NOMO-1 (cell line): ENCODE measurements at regions not wholly inside any gene's neighbourhood (a gene's known extent, or its start where the extent isn't known, plus 50 kb on each side); places are given as distances from the start of the nearest gene placed in this dataset.

Experiments
- DNase-seq, 2 experiments: peaks; one replicate each; lab custom pipeline; 2025; ENCODE audit not compliant: unreplicated experiment in 2 of 2; lab: John Stamatoyannopoulos, UW

DNA sequence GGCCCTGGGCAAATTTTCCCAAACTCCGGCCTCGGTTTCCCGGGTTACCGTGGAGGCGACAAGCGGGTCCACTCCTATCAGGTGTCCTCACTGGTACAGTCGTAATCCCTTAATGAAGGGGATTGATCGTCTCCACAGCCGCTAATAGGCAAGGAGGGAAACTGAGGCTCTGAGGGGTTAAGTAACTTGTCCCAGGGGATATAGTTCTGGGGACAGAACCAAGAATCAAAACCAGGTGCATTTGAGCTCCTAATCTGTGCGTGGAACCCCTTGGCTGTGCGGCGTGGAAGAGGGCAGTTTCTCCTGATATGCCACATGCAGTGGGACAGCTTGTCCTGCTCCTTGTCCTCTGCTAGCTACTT, 157.2 kb downstream of the CYRIA start:
- DNase-seq, result no peak

DNA sequence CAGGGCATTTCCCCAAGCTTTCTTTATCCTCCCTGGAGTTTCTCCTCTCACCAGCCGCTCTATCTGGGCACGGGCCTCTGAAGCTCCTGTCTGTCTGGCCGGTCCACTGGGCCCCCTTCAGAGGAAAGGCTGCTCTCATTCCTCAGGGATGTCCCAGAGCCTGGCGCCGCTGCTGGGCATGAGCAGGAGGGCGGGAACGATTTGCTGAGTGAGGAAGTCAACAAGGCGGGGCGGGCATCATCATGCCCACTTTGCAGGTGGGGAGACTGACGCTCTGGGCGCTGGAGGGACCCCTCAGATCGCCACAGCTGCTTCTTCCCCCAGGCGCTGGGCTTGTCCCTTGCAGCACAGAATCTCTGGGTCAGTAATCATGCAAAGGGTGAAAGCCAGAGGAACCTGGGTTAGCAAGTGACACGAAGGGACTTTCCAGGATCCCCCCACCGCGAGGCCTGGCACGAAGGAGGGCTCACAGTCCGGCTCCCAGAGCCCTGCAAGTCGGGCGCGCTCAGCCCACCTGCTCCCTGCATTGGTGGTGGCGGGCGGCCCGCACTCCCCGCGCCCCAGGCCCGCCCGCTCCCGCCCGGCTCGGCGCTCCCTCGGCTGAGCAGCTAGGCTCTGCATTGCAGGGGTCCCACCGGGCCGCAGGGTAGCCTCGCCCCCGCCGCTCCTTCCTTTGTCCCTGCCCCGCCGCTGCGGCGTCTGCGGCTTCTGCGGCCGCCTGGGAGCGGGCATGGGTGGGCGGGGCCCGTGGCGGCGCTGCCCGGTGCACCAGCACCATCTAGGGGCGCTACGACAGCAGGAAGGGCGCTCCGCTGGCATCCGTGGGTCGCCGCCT, 157.8 kb downstream of the CYRIA start:
- DNase-seq, result no peak

DNA sequence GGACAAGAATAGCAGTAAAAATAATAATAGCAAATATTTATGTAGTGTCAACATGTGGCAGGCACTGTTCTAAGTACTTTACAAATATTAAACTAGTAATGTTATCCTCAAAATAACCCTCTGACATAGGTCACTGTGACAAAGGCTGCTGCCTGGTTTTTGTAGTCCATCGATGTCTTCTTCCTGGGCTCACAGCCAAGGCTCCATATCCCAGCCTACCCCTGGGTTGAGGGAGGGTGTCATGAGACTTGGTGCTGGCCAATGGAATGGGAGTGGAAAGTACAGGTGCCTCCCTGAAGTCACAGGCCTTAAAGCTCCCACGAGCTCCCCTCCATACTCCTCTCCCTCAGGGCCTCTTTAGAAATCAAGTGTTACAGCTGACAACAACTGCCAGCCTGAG, 159.3 kb downstream of the CYRIA start:
- DNase-seq, result no peak

DNA sequence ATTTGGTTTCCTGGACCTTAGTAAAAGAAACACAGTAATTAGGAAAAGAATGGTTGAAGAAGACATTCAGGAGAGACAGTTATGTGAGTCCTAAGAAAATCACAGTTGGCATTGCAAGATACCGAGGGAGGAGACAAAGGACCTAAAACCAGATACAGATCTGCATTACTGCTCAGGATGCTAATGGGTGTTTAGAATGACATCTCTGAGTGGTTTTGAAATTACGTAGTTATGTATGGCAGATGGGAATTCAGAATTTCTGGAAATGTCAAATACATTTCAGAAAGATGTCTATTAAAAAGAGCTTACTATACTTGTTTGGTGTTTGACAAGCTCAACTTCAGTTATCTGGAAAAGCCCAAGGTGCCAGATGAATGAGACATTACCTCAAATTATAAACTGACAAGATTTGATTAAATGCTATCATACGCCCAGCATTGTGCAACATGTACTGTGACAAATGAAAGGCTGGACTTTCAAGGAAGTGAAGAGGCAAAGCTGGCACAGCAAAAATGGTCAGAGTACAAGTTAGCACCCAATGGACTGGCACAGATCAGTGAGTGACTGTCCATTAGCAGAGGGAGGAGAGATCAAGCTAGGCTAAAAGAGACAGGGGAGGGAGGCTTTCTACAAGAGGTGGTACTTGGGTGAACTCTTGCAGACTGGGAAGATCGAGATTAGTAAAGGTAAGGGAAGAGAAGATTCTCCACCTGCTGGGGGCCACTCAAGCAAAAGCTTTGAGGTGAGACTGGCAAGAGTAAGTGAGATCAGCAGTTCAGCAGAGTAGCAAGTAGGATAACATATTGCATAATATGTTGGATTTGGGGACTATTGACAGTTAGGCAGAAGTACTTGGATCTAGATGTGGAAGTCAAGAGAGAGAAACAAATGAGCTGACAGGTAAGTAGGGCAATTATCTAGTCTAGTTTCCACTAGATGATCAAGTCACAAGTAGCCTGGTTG, 168.9 kb downstream of the CYRIA start:
- no peak for DNase-seq

GRCh38 chr2:16495509-16496208, 170.0 kb downstream of the CYRIA start:
- no peak for DNase-seq

DNA sequence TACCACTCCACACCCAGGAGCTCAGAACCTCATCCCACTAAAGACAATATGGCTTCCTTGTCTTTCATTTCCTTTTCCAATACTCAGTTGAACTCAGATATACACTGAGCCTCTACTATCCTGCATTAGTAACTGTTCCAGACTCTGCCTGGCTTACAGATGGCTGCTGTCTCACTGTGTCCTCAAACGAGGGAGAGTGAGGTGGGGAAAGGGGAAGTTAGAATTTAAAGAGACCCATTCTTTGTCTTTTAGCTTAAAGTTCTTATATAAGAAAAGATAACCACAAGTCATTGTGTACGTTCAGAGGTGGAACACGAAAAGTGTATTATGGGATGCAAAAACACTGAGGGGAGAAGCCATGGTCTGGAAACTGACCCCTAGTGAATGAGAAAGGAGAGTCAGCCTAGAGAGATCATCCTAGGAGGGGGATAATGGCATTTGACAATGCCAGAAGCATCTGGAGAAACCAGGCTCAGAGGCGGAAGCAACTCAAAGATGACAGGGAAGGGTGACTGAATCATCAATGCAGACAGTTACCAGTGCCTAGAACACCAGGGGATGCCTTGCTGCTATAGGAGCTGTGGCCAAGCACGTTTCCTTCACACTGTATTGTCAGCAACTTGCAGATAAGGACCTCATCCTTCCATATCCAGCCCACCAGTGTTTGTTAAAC, 170.7 kb downstream of the CYRIA start:
- no peak for DNase-seq

GRCh38 chr2:16493788-16494187, 171.8 kb downstream of the CYRIA start:
- DNase-seq, result no peak

- DNase-seq, result peak; percentile 18
These were observed 177.9 kb downstream of the CYRIA start for GRCh38 chr2:16487686-16488085.

DNA sequence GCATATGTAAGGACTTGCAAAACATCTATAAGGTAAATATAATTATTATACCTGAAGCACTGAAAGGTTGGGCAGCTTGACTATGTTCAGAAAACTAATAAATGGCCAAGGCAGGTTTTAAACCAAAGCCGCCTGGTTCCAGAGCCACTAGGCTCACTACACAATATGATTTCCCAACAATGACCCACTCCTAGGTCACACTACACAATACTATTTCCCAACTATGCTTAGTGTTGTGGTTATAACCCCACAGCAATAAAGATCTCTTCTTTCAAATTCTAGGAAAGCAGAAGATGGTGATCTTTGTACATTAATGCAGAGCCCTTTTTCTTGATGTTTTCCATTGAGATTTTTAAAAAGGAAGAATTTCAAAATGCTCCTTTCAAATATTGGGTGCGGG, 180.4 kb downstream of the CYRIA start:
- no peak for DNase-seq

- DNase-seq, result no peak
These were observed 183.2 kb downstream of the CYRIA start for GRCh38 chr2:16482460-16482859.

DNA sequence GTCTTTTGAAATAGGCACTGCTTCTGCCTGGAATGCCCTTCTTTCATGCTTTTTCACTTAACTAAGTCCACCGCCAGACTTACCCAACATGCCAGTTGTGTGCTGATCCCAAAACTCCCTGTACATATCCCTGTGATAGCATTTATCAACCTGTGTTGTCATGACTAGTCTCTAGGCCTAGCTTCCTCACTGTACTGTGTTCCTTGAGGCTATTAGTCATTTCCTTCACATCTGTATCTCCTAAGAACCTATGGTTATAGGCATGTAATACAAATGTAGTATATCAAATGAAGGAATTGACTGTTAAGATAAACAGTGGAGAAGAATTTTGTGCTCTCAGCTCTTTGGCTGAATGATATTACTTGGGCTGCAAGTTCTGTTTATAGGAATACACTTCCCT, 184.3 kb downstream of the CYRIA start:
- no peak for DNase-seq

- DNase-seq, result no peak
These were observed 185.9 kb downstream of the CYRIA start for GRCh38 chr2:16479721-16480120.

GRCh38 chr2:16478434-16479210, 187.0 kb downstream of the CYRIA start:
- DNase-seq, result no peak

GRCh38 chr2:16477648-16478047, 188.0 kb downstream of the CYRIA start:
- no peak for DNase-seq

GRCh38 chr2:16476866-16477265, 188.8 kb downstream of the CYRIA start:
- no peak for DNase-seq

DNA sequence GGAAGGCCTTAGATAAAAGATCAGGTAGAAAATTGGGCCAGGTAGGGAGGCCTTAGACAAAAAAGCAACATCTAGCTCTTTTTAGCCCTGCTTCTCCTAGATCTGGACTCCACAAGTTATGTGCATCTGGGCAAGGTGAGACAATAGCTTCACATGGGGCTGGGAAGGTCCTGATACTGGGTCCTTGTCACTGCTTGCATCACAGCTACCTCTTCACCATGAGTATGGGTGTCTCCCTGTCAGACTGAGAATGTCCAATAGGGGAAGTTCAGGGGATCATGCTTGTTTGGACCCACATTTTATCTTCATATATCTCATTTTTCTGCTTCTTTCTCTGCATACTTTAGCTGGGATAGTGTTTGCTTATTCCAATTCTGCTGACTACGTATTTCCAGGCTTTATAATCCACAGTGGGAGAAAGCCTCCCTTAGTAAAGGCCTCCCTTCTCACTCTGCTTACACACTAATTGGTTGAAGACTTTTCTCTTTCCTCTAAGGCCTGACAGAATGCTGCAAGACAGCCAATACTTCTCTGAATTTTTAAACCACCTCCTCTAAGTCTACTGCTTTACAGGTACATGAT, 189.6 kb downstream of the CYRIA start:
- no peak for DNase-seq

DNA sequence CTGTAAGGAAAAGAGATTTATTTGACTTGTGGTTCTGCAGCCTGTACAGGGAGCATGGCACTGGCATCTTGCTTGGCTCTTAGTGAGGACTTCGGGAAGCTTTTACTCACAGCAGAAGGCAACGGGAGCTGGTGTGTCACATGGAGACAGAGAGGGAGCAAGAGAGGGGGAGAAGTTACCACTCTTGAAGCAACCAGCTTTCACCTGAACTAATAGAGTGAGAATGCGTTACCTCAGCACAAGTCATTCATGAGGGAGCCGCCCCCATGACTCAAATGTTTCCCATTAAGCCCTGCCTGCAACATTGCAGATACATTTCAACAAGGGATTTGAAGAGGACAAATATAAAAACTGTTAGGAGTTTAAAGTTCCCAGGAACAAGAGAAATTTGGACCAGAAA, 190.0 kb downstream of the CYRIA start:
- DNase-seq, result no peak

- no peak for DNase-seq
These were observed 192.1 kb downstream of the CYRIA start for GRCh38 chr2:16473575-16473974.

- DNase-seq, result no peak
These were observed 194.6 kb downstream of the CYRIA start for GRCh38 chr2:16470936-16471490.
